Tongue (tissue), 1 donor: ENCODE measurements at regions not wholly inside any gene's neighbourhood (a gene's known extent, or its start where the extent isn't known, plus 50 kb on each side); places are given as distances from the start of the nearest gene placed in this dataset.

ENCODE experiments used
- DNase-seq: peaks from one replicate; pipeline ENCODE4 v3.0.0-alpha.2; 2015

- DNase-seq, result no peak
Measured at GRCh38 chr22:26894362-26894761, 237.0 kb downstream of the MIAT start.

GRCh38 chr22:26894766-26895485 is 237.5 kb downstream of the MIAT start:
- no peak for DNase-seq

- no peak for DNase-seq
Measured at GRCh38 chr22:26897384-26897783, 240.0 kb downstream of the MIAT start.

DNA sequence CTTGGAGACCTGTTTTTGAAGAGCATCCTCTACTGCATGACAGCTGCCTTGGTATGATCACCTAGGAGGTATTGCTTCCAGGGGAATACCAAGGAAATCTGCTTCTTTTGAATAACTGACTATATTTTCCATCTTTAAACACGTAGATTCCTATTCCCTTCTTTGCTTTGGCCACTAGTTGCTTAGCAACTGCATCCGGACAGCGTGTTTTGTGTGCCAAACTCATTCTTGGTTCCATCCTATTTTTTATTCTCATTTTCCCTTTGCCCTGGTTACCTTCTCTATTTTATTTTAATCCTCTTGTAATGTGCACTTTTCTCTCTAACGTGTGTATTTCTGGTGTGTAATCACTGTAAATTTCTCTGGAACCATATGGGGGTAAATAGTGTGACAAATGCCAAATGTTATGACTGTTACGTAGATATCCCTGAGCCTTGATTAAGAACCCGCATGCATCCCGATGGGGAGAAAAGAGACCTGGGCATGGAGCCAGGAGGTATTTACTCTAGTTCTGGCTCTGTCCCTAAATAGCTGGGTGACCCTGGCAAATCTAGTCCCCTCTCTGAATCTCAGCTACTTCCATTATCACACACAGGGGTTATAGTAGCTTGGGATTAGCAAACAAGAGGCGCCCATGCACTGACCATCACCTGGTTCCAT is 241.7 kb downstream of the MIAT start:
- DNase-seq, result no peak

- DNase-seq, result no peak
Measured at GRCh38 chr22:26900787-26901186, 243.4 kb downstream of the MIAT start.

- no peak for DNase-seq
Measured at GRCh38 chr22:26901198-26901816, 243.9 kb downstream of the MIAT start.

GRCh38 chr22:26902401-26903029 is 245.1 kb downstream of the MIAT start:
- DNase-seq, result no peak

DNA sequence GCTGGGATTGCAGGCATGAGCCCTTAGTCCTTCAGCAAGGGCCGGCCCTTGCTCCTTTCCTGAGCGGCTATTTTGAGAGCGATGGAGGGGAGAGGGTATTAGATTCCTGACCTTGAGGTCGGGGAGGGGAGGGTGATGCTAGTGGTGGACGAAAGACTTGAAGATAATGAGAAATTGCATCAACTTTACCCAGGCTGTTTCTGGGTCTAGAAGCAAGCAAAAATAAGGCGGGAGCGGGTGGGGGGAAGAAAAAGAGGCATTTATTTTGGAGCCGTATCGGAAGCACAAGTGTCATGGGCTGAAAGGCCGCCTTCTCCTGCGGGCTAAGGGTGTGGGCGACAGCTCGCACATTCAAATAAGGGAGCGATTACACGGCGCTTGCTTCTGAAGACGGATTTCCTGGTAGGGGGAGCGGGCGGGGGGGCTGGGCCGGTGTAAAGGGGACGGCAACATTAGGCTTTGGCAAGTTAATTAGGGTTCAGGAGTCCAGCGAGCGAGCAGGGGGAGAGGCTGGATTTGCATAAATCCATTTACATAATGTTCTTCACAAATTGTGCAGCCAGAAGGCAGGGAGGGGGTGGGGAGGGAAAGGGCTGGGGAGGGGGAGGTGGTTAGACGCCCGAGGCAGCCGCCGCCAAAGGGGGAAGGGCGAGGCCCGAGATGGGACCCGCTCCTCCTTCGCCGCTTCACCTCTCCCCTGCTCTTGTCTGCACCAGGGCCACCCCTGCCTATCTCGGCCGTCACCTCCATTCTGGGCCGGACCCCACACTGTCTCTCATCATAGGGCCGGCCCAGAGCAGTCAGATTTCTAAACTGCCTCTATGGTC is 245.9 kb downstream of the MIAT start:
- DNase-seq, result peak; percentile 38

- no peak for DNase-seq
Measured at GRCh38 chr22:26904483-26904882, 247.1 kb downstream of the MIAT start.

DNA sequence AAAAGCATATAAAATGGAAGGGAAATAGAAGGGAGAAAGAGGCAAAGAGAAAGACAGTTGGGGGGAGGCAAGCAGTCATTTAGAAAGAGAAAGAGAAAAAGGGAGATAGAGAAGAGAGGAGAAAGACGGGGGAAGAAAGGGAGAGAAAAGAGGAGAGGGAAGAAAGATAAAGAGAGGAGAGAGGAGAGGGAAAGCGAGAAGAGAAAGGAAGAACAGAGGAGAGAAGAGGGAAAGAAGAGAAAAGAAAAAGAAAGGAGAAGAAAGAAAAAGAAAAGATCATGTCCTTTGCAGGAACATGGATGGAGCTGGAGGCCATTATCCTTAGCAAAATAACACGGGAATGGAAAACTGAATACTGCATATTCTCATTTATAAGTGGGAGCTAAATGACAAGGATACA is 247.7 kb downstream of the MIAT start:
- no peak for DNase-seq

- DNase-seq, result no peak
Measured at GRCh38 chr22:26905640-26906039, 248.3 kb downstream of the MIAT start.

DNA sequence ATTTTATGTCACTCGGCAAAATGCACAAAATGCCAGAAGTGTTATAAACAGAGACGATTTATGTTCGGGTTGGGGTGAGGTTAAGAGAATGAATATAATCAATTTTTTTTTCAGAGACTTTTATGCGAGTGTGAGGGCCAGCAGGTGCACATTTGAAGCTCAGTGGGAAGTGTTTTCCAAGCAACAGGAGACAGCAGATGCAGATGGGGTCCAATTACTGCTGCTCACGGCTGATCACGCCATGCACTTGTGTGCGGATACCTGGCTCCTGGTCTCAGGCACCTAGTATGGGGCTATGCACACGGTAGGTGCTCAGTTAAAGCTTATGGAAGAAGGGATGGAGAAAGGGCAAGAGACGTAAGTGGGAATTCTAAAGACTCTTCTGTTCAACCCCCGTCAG is 249.1 kb downstream of the MIAT start:
- no peak for DNase-seq

- no peak for DNase-seq
Measured at GRCh38 chr22:26907366-26907765, 250.0 kb downstream of the MIAT start.

- DNase-seq, result no peak
Measured at GRCh38 chr22:26910845-26911244, 253.5 kb downstream of the MIAT start.

- peak; percentile 29 for DNase-seq
Measured at GRCh38 chr22:26912655-26913345, 255.4 kb downstream of the MIAT start.

DNA sequence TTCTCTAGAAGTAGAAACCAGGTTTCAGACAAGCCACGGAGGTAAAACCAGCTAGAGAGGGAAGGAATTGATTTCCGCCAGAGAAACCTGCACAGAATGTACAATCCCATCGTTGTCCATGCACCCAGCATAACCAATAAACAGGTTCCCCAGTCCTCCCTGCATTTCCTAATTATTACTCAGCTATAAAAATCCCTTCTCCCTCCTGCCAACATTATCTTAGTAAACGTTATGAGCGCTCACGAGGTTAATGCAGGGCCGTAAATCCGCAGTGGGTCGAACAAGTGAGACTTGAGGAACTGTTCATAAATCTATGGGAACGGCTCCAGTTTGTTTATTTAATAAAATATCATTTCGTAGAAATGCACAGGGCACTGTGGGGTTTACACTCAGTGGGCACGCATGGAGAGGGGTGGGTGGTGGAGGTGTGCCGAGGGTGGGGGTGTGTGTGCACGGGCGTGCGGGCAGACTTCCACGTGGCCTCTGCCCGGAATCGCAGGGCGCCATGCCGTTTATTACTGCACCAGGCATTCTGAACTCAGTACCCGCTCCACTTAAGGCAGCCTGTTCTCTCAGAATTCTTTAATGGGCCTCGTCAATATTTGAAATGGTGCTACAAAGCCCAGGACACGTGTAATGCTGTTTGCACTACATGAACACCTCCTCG is 257.3 kb downstream of the MIAT start:
- DNase-seq, result no peak

GRCh38 chr22:26916236-26916635 is 258.8 kb downstream of the MIAT start:
- no peak for DNase-seq

GRCh38 chr22:26918226-26918625 is 260.8 kb downstream of the MIAT start:
- DNase-seq, result no peak

DNA sequence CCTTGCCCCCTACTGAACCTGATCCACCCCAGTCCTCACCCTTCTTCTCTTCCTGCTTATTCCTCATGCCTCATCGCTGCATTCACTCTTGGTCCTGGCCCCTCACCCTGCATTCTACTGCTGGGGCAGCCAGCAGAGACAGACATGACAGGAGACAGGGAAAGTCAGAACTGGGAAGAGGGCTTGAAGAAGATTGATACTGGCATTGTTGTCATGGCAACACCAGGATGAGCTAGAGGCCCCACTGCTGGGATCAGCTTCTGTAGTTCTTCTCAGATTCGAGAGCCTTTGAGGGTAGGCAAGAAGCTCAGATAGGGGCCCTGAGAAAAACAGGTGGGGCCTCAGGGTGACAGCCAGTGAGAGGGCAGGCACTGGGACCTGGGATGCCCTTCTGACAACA is 264.3 kb downstream of the MIAT start:
- DNase-seq, result no peak

- DNase-seq, result peak; percentile 25
Measured at GRCh38 chr22:26922806-26923205, 265.4 kb downstream of the MIAT start.

DNA sequence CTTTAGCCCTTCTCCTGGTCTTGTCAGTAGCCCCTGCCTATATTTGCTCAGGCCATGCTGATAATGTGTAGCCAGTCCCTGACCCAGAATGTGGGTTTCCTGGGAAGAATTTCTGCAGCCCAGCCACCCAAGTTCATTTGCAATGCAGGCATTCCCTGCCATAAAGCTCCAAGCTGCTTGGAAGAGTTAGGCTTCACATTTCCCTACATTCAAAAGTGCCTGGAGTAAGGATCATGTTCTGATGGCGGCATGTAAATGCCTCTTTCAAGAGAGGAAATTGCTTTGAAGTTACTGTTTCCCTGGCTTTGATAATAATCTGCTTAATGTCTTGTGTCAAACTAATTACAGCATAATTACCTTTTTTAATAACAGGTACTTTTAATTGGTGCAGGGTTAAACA is 266.1 kb downstream of the MIAT start:
- no peak for DNase-seq
